Immature natural killer cell (primary cell): ENCODE measurements at regions not wholly inside any gene's neighbourhood (a gene's known extent, or its start where the extent isn't known, plus 50 kb on each side); places are given as distances from the start of the nearest gene placed in this dataset.

Experiments
- DNase-seq, 3 donors: peaks; one replicate each; pipeline ENCODE4 v3.0.0; 2022; ENCODE audit warnings: mixed read lengths in 1 of 3
- H3K27ac Mint-ChIP-seq, 6 donors: one replicate each; pipeline ENCODE4 v1.8.0; 2020; ENCODE audit warnings: mixed read lengths in 6 of 6, mild to moderate bottlenecking in 5 of 6, inconsistent platforms in 4 of 6, moderate library complexity in 3 of 6
- H3K27me3 Mint-ChIP-seq, 3 donors: one replicate each; pipeline ENCODE4 v1.8.0; 2020 to 2021; ENCODE audit warnings: low read depth in 3 of 3, mild to moderate bottlenecking in 3 of 3, mixed read lengths in 3 of 3, moderate library complexity in 3 of 3, inconsistent platforms in 1 of 3
- H3K36me3 Mint-ChIP-seq, 3 donors: one replicate each; pipeline ENCODE4 v1.8.0; 2020; ENCODE audit warnings: mixed read lengths in 3 of 3, inconsistent platforms in 2 of 3, mild to moderate bottlenecking in 2 of 3
- H3K4me1 Mint-ChIP-seq, 2 donors: one replicate each; pipeline ENCODE4 v1.8.0; 2020; ENCODE audit warnings: inconsistent platforms in 2 of 2, mild to moderate bottlenecking in 2 of 2, mixed read lengths in 2 of 2, moderate library complexity in 1 of 2
- H3K4me3 Mint-ChIP-seq, 5 donors: one replicate each; pipeline ENCODE4 v1.8.0; 2020; ENCODE audit warnings: mild to moderate bottlenecking in 5 of 5, mixed read lengths in 5 of 5, inconsistent platforms in 3 of 5, moderate library complexity in 3 of 5
- H3K9me3 Mint-ChIP-seq, 6 donors: one replicate each; pipeline ENCODE4 v1.8.0; 2020; ENCODE audit warnings: mild to moderate bottlenecking in 6 of 6, mixed read lengths in 6 of 6, inconsistent platforms in 4 of 6, moderate library complexity in 3 of 6

- no peaks in the 10 kb centered on the region for H3K27me3 Mint-ChIP-seq
- no peaks in the 10 kb centered on the region for H3K4me1 Mint-ChIP-seq
- DNase-seq: no peak
- H3K9me3 Mint-ChIP-seq: peaks cover 4 to 33% (median 14%) of the 10 kb centered on the region in 6 donors
- no peaks in the 10 kb centered on the region for H3K36me3 Mint-ChIP-seq
- no peak overlapping the region for H3K4me3 Mint-ChIP-seq
- H3K27ac Mint-ChIP-seq: no peak overlapping the region
Observed at GRCh38 chr12:77600468-77600843, 230.2 kb upstream of the NAV3 start.

GRCh38 chr12:77599782-77600467, 230.8 kb upstream of the NAV3 start:
- Mint-ChIP-seq H3K4me1 (no peaks in the 10 kb centered on the region), H3K4me3 (no peak overlapping the region), H3K36me3 (no peaks in the 10 kb centered on the region), H3K27me3 (no peaks in the 10 kb centered on the region), H3K9me3 (peaks cover 4 to 33% (median 16%) of the 10 kb centered on the region in 6 donors), H3K27ac (no peak overlapping the region)
- no peak for DNase-seq

GRCh38 chr12:77594366-77594765, 236.3 kb upstream of the NAV3 start:
- Mint-ChIP-seq H3K4me3 (no peak overlapping the region), H3K9me3 (peaks cover 0 to 18% (median 6%) of the 10 kb centered on the region in 6 donors), H3K27me3 (peaks cover 0 to 1% (median 0%) of the 10 kb centered on the region in 3 donors), H3K27ac (no peak overlapping the region), H3K36me3 (no peaks in the 10 kb centered on the region), H3K4me1 (no peaks in the 10 kb centered on the region)
- no peak for DNase-seq

- no peaks in the 10 kb centered on the region for H3K36me3 Mint-ChIP-seq
- peaks cover 0 to 18% (median 6%) of the 10 kb centered on the region in 6 donors for H3K9me3 Mint-ChIP-seq
- peaks cover 0 to 1% (median 0%) of the 10 kb centered on the region in 3 donors for H3K27me3 Mint-ChIP-seq
- no peak overlapping the region for H3K4me3 Mint-ChIP-seq
- no peak for DNase-seq
- no peak overlapping the region for H3K27ac Mint-ChIP-seq
- no peaks in the 10 kb centered on the region for H3K4me1 Mint-ChIP-seq
Observed at GRCh38 chr12:77592836-77593235, 237.9 kb upstream of the NAV3 start.

- Mint-ChIP-seq H3K36me3 (no peaks in the 10 kb centered on the region), H3K4me1 (no peaks in the 10 kb centered on the region), H3K27me3 (peaks cover 0 to 1% (median 0%) of the 10 kb centered on the region in 3 donors), H3K27ac (no peak overlapping the region), H3K4me3 (no peak overlapping the region), H3K9me3 (peaks cover 0 to 14% (median 6%) of the 10 kb centered on the region in 6 donors)
- DNase-seq: no peak
Observed at GRCh38 chr12:77591959-77592743, 238.5 kb upstream of the NAV3 start.

GRCh38 chr12:77590306-77590705, 240.4 kb upstream of the NAV3 start:
- H3K4me1 Mint-ChIP-seq: no peaks in the 10 kb centered on the region
- H3K27ac Mint-ChIP-seq: no peak overlapping the region
- no peaks in the 10 kb centered on the region for H3K36me3 Mint-ChIP-seq
- peaks cover 0 to 11% (median 6%) of the 10 kb centered on the region in 6 donors for H3K9me3 Mint-ChIP-seq
- no peak for DNase-seq
- H3K4me3 Mint-ChIP-seq: no peak overlapping the region
- peaks cover 0 to 1% (median 0%) of the 10 kb centered on the region in 3 donors for H3K27me3 Mint-ChIP-seq

GRCh38 chr12:77584860-77585259, 245.8 kb upstream of the NAV3 start:
- H3K27me3 Mint-ChIP-seq: no peaks in the 10 kb centered on the region
- no peak for DNase-seq
- H3K36me3 Mint-ChIP-seq: no peaks in the 10 kb centered on the region
- no peaks in the 10 kb centered on the region for H3K4me1 Mint-ChIP-seq
- no peak overlapping the region for H3K27ac Mint-ChIP-seq
- no peak overlapping the region for H3K4me3 Mint-ChIP-seq
- H3K9me3 Mint-ChIP-seq: peaks cover 3 to 15% (median 8%) of the 10 kb centered on the region in 6 donors

- Mint-ChIP-seq H3K27me3 (no peaks in the 10 kb centered on the region), H3K27ac (no peak overlapping the region), H3K4me1 (no peaks in the 10 kb centered on the region), H3K9me3 (peaks cover 0 to 30% (median 7%) of the 10 kb centered on the region in 6 donors), H3K4me3 (no peak overlapping the region), H3K36me3 (no peaks in the 10 kb centered on the region)
- DNase-seq: no peak
Observed at GRCh38 chr12:77578466-77579220, 252.1 kb upstream of the NAV3 start.

GRCh38 chr12:77577791-77578190, 252.9 kb upstream of the NAV3 start:
- no peak for DNase-seq
- Mint-ChIP-seq H3K27me3 (no peaks in the 10 kb centered on the region), H3K9me3 (peaks cover 5 to 30% (median 7%) of the 10 kb centered on the region in 6 donors), H3K4me3 (no peak overlapping the region), H3K27ac (no peak overlapping the region), H3K4me1 (no peaks in the 10 kb centered on the region), H3K36me3 (no peaks in the 10 kb centered on the region)

GRCh38 chr12:77575376-77575919, 255.2 kb upstream of the NAV3 start:
- Mint-ChIP-seq H3K27ac (no peak overlapping the region), H3K9me3 (peaks cover 4 to 45% (median 11%) of the 10 kb centered on the region in 6 donors), H3K4me1 (no peaks in the 10 kb centered on the region), H3K36me3 (no peaks in the 10 kb centered on the region), H3K4me3 (no peak overlapping the region), H3K27me3 (no peaks in the 10 kb centered on the region)
- no peak for DNase-seq

GRCh38 chr12:77572371-77572770, 258.3 kb upstream of the NAV3 start:
- no peak for DNase-seq
- H3K9me3 Mint-ChIP-seq: peaks cover 0 to 42% (median 11%) of the 10 kb centered on the region in 6 donors
- peaks cover 0 to 1% (median 0%) of the 10 kb centered on the region in 3 donors for H3K27me3 Mint-ChIP-seq
- H3K27ac Mint-ChIP-seq: no peak overlapping the region
- no peaks in the 10 kb centered on the region for H3K4me1 Mint-ChIP-seq
- no peaks in the 10 kb centered on the region for H3K36me3 Mint-ChIP-seq
- no peak overlapping the region for H3K4me3 Mint-ChIP-seq

GRCh38 chr12:77571768-77572167, 258.9 kb upstream of the NAV3 start:
- DNase-seq: no peak
- no peak overlapping the region for H3K4me3 Mint-ChIP-seq
- peaks cover 0 to 1% (median 0%) of the 10 kb centered on the region in 3 donors for H3K27me3 Mint-ChIP-seq
- peaks cover 0 to 36% (median 12%) of the 10 kb centered on the region in 6 donors for H3K9me3 Mint-ChIP-seq
- no peak overlapping the region for H3K27ac Mint-ChIP-seq
- no peaks in the 10 kb centered on the region for H3K36me3 Mint-ChIP-seq
- H3K4me1 Mint-ChIP-seq: no peaks in the 10 kb centered on the region

- no peak overlapping the region for H3K4me3 Mint-ChIP-seq
- peaks cover 0 to 35% (median 11%) of the 10 kb centered on the region in 6 donors for H3K9me3 Mint-ChIP-seq
- H3K27ac Mint-ChIP-seq: no peak overlapping the region
- no peak for DNase-seq
- H3K4me1 Mint-ChIP-seq: no peaks in the 10 kb centered on the region
- peaks cover 0 to 1% (median 0%) of the 10 kb centered on the region in 3 donors for H3K27me3 Mint-ChIP-seq
- no peaks in the 10 kb centered on the region for H3K36me3 Mint-ChIP-seq
Observed at GRCh38 chr12:77571127-77571526, 259.6 kb upstream of the NAV3 start.
